Adrenal gland (tissue), 9 donors: ENCODE measurements at regions not wholly inside any gene's neighbourhood (a gene's known extent, or its start where the extent isn't known, plus 50 kb on each side); places are given as distances from the start of the nearest gene placed in this dataset.

Source experiments
- DNase-seq, 7 donors: peaks; one replicate each; pipeline ENCODE4 v3.0.0-alpha.2; 2019 to 2020
- H3K27ac ChIP-seq, 5 donors: fragments of 200-600 bp; sonication (generic) in 4 of 5; 1 replicate in 3 of 5; 2 replicates in 2 of 5; pipeline versions ENCODE4 v1.5.1 to v1.8.0; 2016 to 2020; ENCODE audit warnings: mild to moderate bottlenecking in 1 of 5
- H3K27me3 ChIP-seq: fragments of 200-600 bp; 2 replicates; pipeline ENCODE4 v1.8.0; 2021
- H3K36me3 ChIP-seq, 2 donors: fragments of 200-600 bp; replicated peaks in 1 of 2; 1 replicate in 1 of 2; 2 replicates in 1 of 2; pipeline versions ENCODE4 v1.5.1 to v1.8.0; 2018 to 2022
- H3K4me1 ChIP-seq, 2 donors: fragments of 200-600 bp; replicated peaks in 1 of 2; 1 replicate in 1 of 2; 2 replicates in 1 of 2; pipeline versions ENCODE4 v1.5.1 to v1.8.0; 2018 to 2021
- H3K4me3 ChIP-seq, 4 donors: fragments of 200-600 bp; sonication (generic) in 3 of 4; one replicate each; pipeline ENCODE4 v1.5.1; 2016 to 2018
- H3K9me3 ChIP-seq, 3 donors: fragments of 200-600 bp; sonication (generic) in 1 of 3; replicated peaks in 1 of 3; 1 replicate in 2 of 3; 2 replicates in 1 of 3; pipeline versions ENCODE4 v1.5.1 to v1.8.0; 2016 to 2021
- CTCF ChIP-seq, 6 experiments: fragments of 450-650 bp in 4 of 6; fragments of 200-600 bp in 2 of 6; sonication (generic) in 1 of 6; IDR thresholded peaks; 1 replicate in 5 of 6; 2 replicates in 1 of 6; pipeline versions ENCODE4 v1.5.1 to v1.8.0; 2016 to 2021; ENCODE audit warnings: antibody characterized with exemption in 6 of 6, mild to moderate bottlenecking in 2 of 6, moderate library complexity in 1 of 6
- POLR2A ChIP-seq, 2 donors: fragments of 450-650 bp; IDR thresholded peaks; one replicate each; pipeline ENCODE4 v1.6.1; 2017; ENCODE audit warnings: antibody characterized with exemption in 2 of 2, mild to moderate bottlenecking in 2 of 2, moderate library complexity in 1 of 2
- WGBS, 4 donors: extraction: QIAGEN DNeasy Blood & Tissue Kit in 2 of 4; methylation state at CpG; one replicate each; pipeline versions ENCODE4 v1.1.5 to v1.1.7; 2013 to 2017; 5-methylcytosine and 5-hydroxymethylcytosine counted together
- intact Hi-C, 2 donors: fragments of 100-400 bp; cut with DNase I; formaldehyde crosslinking; loops; one replicate each; pipeline versions ENCODE4 v1.14.1 to v1.15.0; 2022 to 2023
- donor health status: healthy with polysubstance abuse.
- donor health status: Bipolar disorder and iron deficiency.
- donor health status: DM: yes; HTN: yes; CAD: no.
- donor health status: DM: no; HTN: no; CAD: no.
- donor health status: DM: no; HTN: no; CAD: no.

- no peaks in the 10 kb centered on the region for H3K4me1 ChIP-seq
- intact Hi-C loops = no loop called here
- no peak overlapping the region for H3K4me3 ChIP-seq
- no peak for DNase-seq
- no peaks in the 10 kb centered on the region for H3K36me3 ChIP-seq
- H3K27me3 ChIP-seq = no peaks in the 10 kb centered on the region
- no peak overlapping the region for H3K27ac ChIP-seq
- no peaks in the 10 kb centered on the region for H3K9me3 ChIP-seq
- WGBS, 4 donors = 45 to 56% (median 48%) methylated on average over 5 of the region's 5 CpGs
- no peak for TF ChIP-seq POLR2A (IDR thresholded peaks at IDR 0.05)
- TF ChIP-seq CTCF (IDR thresholded peaks at IDR 0.05) = no peak
Observed at GRCh38 chr2:136439064-136439676, 321.2 kb upstream of the CXCR4 start.

GRCh38 chr2:136437461-136437860, 319.5 kb upstream of the CXCR4 start:
- Histone ChIP-seq H3K27me3 (no peaks in the 10 kb centered on the region), H3K4me3 (no peak overlapping the region), H3K27ac (no peak overlapping the region), H3K9me3 (no peaks in the 10 kb centered on the region), H3K36me3 (no peaks in the 10 kb centered on the region), H3K4me1 (no peaks in the 10 kb centered on the region)
- WGBS, 4 donors = 80 to 93% (median 91%) methylated on average over 4 to 5 of the region's 5 CpGs
- TF ChIP-seq POLR2A (IDR thresholded peaks at IDR 0.05) (no peak), CTCF (IDR thresholded peaks at IDR 0.05) (no peak)
- DNase-seq = no peak
- intact Hi-C loops = no loop called here

- WGBS, 4 donors = 52 to 73% (median 59%) methylated on average over 5 of the region's 5 CpGs
- Histone ChIP-seq H3K4me3 (no peak overlapping the region), H3K27ac (no peak overlapping the region), H3K27me3 (no peaks in the 10 kb centered on the region), H3K36me3 (no peaks in the 10 kb centered on the region), H3K9me3 (no peaks in the 10 kb centered on the region), H3K4me1 (no peaks in the 10 kb centered on the region)
- no peak for TF ChIP-seq CTCF (IDR thresholded peaks at IDR 0.05)
- no peak for TF ChIP-seq POLR2A (IDR thresholded peaks at IDR 0.05)
- DNase-seq = no peak
- intact Hi-C loops = no loop called here
Observed at GRCh38 chr2:136436936-136437335, 319.0 kb upstream of the CXCR4 start.

GRCh38 chr2:136434251-136434715, 316.3 kb upstream of the CXCR4 start:
- TF ChIP-seq POLR2A (IDR thresholded peaks at IDR 0.05) (no peak), CTCF (IDR thresholded peaks at IDR 0.05) (no peak)
- Histone ChIP-seq H3K4me3 (no peak overlapping the region), H3K27ac (no peak overlapping the region), H3K27me3 (no peaks in the 10 kb centered on the region), H3K4me1 (no peaks in the 10 kb centered on the region), H3K36me3 (no peaks in the 10 kb centered on the region), H3K9me3 (no peaks in the 10 kb centered on the region)
- peak in 1 of 7 donors; percentile 9 for DNase-seq
- intact Hi-C loops = no loop called here
- 51 to 53% (median 52%) methylated on average over 5 of the region's 5 CpGs for WGBS, 4 donors
